Tibial nerve (tissue), 4 donors: ENCODE measurements at regions not wholly inside any gene's neighbourhood (a gene's known extent, or its start where the extent isn't known, plus 50 kb on each side); places are given as distances from the start of the nearest gene placed in this dataset.

Source experiments
- CTCF ChIP-seq, 5 experiments: fragments of 200-600 bp in 3 of 5; fragments of 450-650 bp in 2 of 5; sonication (generic) in 3 of 5; IDR thresholded peaks; one replicate each; pipeline ENCODE4 v1.5.1; 2016 to 2019; ENCODE audit warnings: antibody characterized with exemption in 5 of 5, mild to moderate bottlenecking in 3 of 5, moderate library complexity in 2 of 5
- EP300 ChIP-seq, 2 donors: sonication (generic); formaldehyde crosslinking; IDR thresholded peaks; one replicate each; pipeline ENCODE4 v1.6.1; 2017; ENCODE audit warnings: antibody characterized with exemption in 2 of 2, mild to moderate bottlenecking in 1 of 2
- POLR2A ChIP-seq, 2 donors: fragments of 450-650 bp; IDR thresholded peaks; one replicate each; pipeline ENCODE4 v1.6.1; 2017; ENCODE audit warnings: antibody characterized with exemption in 2 of 2, mild to moderate bottlenecking in 2 of 2, moderate library complexity in 2 of 2

- no peak for TF ChIP-seq CTCF (IDR thresholded peaks at IDR 0.05)
- no peak for TF ChIP-seq POLR2A (IDR thresholded peaks at IDR 0.05)
- no peak for TF ChIP-seq EP300 (IDR thresholded peaks at IDR 0.05)
Measured at GRCh38 chr4:75259306-75259705, 254.9 kb downstream of the RCHY1 start.
